A549 (cell line): ENCODE measurements at regions not wholly inside any gene's neighbourhood (a gene's known extent, or its start where the extent isn't known, plus 50 kb on each side); places are given as distances from the start of the nearest gene placed in this dataset.

Experiments used
- ATAC-seq, 2 experiments: fragments of 200-7000 bp in 1 of 2; fragments of >200 bp in 1 of 2; cut with Nextera tagmentation in 1 of 2; cut with Tn5 transposase in 1 of 2; 3 replicates each; pipeline versions ENCODE4 v1.8.0 to v1.9.1; 2018 to 2020; ENCODE audit warnings: mild to moderate bottlenecking in 1 of 2, moderate library complexity in 1 of 2
- CTCF ChIA-PET: fragments of 300-600 bp; sonication (Branson Sonifier 250); formaldehyde crosslinking; extraction: SDS; loops from one replicate; lab custom pipeline; 2021; ENCODE audit warnings: antibody characterized with exemption, inconsistent platforms; lab: Yijun Ruan, JAX
- POLR2A ChIA-PET: fragments of 350-600 bp; formaldehyde crosslinking; extraction: SDS; loops from one replicate; lab custom pipeline; 2021; ENCODE audit warnings: antibody characterized with exemption, inconsistent platforms; lab: Yijun Ruan, JAX
- DNase-seq, 2 experiments: peaks; one replicate each; pipeline versions ENCODE4 v3.0.0 to v3.0.0-alpha.2; 2011 to 2016; ENCODE audit warnings: low read depth in 1 of 2, low spot score in 1 of 2
- FAIRE-seq: peaks from 2 replicates; lab custom pipeline; 2011; peaks lifted over from hg19 to GRCh38; lab: Jason Lieb, UNC
- H3K27ac ChIP-seq, 2 experiments: fragments of >200 bp; sonication (Bioruptor Twin); formaldehyde crosslinking; 3 replicates each; pipeline ENCODE4 v1.5.1; 2016 to 2017
- H3K4me1 ChIP-seq: fragments of >200 bp; sonication (Bioruptor Twin); formaldehyde crosslinking; 3 replicates; pipeline ENCODE4 v1.6.1; 2016
- H3K4me2 ChIP-seq: fragments of >200 bp; sonication (Bioruptor Twin); formaldehyde crosslinking; 3 replicates; pipeline ENCODE4 v1.6.1; 2016
- H3K4me3 ChIP-seq: fragments of >200 bp; sonication (Bioruptor Twin); formaldehyde crosslinking; 3 replicates; pipeline ENCODE4 v1.5.1; 2016
- H3K9me3 ChIP-seq: fragments of >200 bp; sonication (Bioruptor Twin); formaldehyde crosslinking; 3 replicates; pipeline ENCODE4 v1.6.1; 2016
- CBX8 ChIP-seq: fragments of 200-600 bp; sonication (generic); IDR thresholded peaks from 2 replicates; pipeline ENCODE4 v1.6.1; 2016
- CHD4 ChIP-seq: fragments of 200-600 bp; sonication (generic); IDR thresholded peaks from 2 replicates; pipeline ENCODE4 v1.6.1; 2016; ENCODE audit warnings: antibody characterized with exemption, mild to moderate bottlenecking, borderline replicate concordance
- ESRRA ChIP-seq: fragments of 150-350 bp; IDR thresholded peaks from 2 replicates; pipeline ENCODE4 v1.6.1; 2014; ENCODE audit warnings: mild to moderate bottlenecking, low read length, borderline replicate concordance
- FOSB ChIP-seq: fragments of 250-450 bp; sonication (Bioruptor Pico); IDR thresholded peaks from 2 replicates; pipeline ENCODE4 v1.5.0; 2020; ENCODE audit warnings: mild to moderate bottlenecking, moderate library complexity
- HDAC2 ChIP-seq: fragments of 200-600 bp; sonication (generic); IDR thresholded peaks from 2 replicates; pipeline ENCODE4 v1.6.1; 2016
- HOXA7 ChIP-seq: fragments of 250-450 bp; sonication (Bioruptor Pico); IDR thresholded peaks from 2 replicates; pipeline ENCODE4 v1.5.0; 2020; ENCODE audit warnings: mild to moderate bottlenecking, moderate library complexity
- HOXB13 ChIP-seq: fragments of 250-450 bp; sonication (Bioruptor Pico); IDR thresholded peaks from 2 replicates; pipeline ENCODE4 v1.5.0; 2020; ENCODE audit warnings: low read depth, mild to moderate bottlenecking, moderate library complexity
- HOXB5 ChIP-seq: fragments of 250-450 bp; sonication (Bioruptor Pico); IDR thresholded peaks from 2 replicates; pipeline ENCODE4 v1.5.0; 2020; ENCODE audit warnings: mild to moderate bottlenecking, moderate library complexity
- JUN ChIP-seq, 2 experiments: fragments of >200 bp; sonication (Bioruptor Twin); formaldehyde crosslinking; IDR thresholded peaks; 2 replicates in 1 of 2; 3 replicates in 1 of 2; pipeline ENCODE4 v1.6.1; 2016 to 2017
- JUNB ChIP-seq: fragments of >200 bp; sonication (Bioruptor Twin); formaldehyde crosslinking; IDR thresholded peaks from 2 replicates; pipeline ENCODE4 v1.6.1; 2016
- KDM1A ChIP-seq: fragments of 200-600 bp; sonication (generic); IDR thresholded peaks from 2 replicates; pipeline ENCODE4 v1.6.1; 2016; ENCODE audit warnings: low read depth, mild to moderate bottlenecking
- KDM5A ChIP-seq: fragments of 200-600 bp; sonication (generic); IDR thresholded peaks from 2 replicates; pipeline ENCODE4 v1.6.1; 2016; ENCODE audit warnings: antibody characterized with exemption, mild to moderate bottlenecking
- MAZ ChIP-seq: fragments of 150-350 bp; IDR thresholded peaks from 2 replicates; pipeline ENCODE4 v1.6.1; 2014; ENCODE audit warnings: antibody characterized with exemption, low read depth, low read length, borderline replicate concordance
- NFE2L2 ChIP-seq: fragments of 150-350 bp; conservative IDR thresholded peaks from 2 replicates; pipeline ENCODE4 v1.6.1; 2014; ENCODE audit warnings: low read length
- NPAS2 ChIP-seq: fragments of 250-450 bp; sonication (Bioruptor Pico); IDR thresholded peaks from 2 replicates; pipeline ENCODE4 v1.8.0; 2022; ENCODE audit warnings: mild to moderate bottlenecking, moderate library complexity, borderline replicate concordance
- NR3C1 ChIP-seq: fragments of >200 bp; sonication (Bioruptor Twin); formaldehyde crosslinking; IDR thresholded peaks from 3 replicates; pipeline ENCODE4 v1.6.1; 2017
- POLR2A ChIP-seq: IDR thresholded peaks from 2 replicates; pipeline ENCODE4 v1.6.1; 2012; ENCODE audit warnings: mild to moderate bottlenecking, low read length
- RAD21 ChIP-seq, 2 experiments: fragments of >200 bp in 1 of 2; sonication (Bioruptor Twin) in 1 of 2; formaldehyde crosslinking in 1 of 2; IDR thresholded peaks in 1 of 2; conservative IDR thresholded peaks in 1 of 2; 2 replicates in 1 of 2; 3 replicates in 1 of 2; pipeline ENCODE4 v1.6.1; 2012 to 2018; ENCODE audit warnings: inconsistent platforms in 1 of 2
- RCOR1 ChIP-seq: fragments of 150-350 bp; IDR thresholded peaks from 2 replicates; pipeline ENCODE4 v1.6.1; 2014; ENCODE audit warnings: antibody characterized with exemption, low read length, low read depth
- SMC3 ChIP-seq: fragments of >200 bp; sonication (Bioruptor Twin); formaldehyde crosslinking; IDR thresholded peaks from 3 replicates; pipeline ENCODE4 v1.6.1; 2018; ENCODE audit warnings: inconsistent platforms
- TP53 ChIP-seq: fragments of 250-450 bp; sonication (Bioruptor Pico); IDR thresholded peaks from 2 replicates; pipeline ENCODE4 v1.5.0; 2021; ENCODE audit warnings: mild to moderate bottlenecking, moderate library complexity
- ZFP36 ChIP-seq: fragments of 450-650 bp; IDR thresholded peaks from 2 replicates; pipeline ENCODE4 v1.6.1; 2014; ENCODE audit warnings: borderline replicate concordance; ENCODE audit not compliant: partially characterized antibody
- ZNF302 ChIP-seq: fragments of 250-450 bp; sonication (Bioruptor Pico); IDR thresholded peaks from 2 replicates; pipeline ENCODE4 v1.9.0; 2021; ENCODE audit warnings: inconsistent platforms, mild to moderate bottlenecking, moderate library complexity
- ZSCAN20 ChIP-seq: fragments of 250-450 bp; sonication (Bioruptor Pico); IDR thresholded peaks from 2 replicates; pipeline ENCODE4 v1.8.0; 2022; ENCODE audit warnings: mild to moderate bottlenecking, moderate library complexity
- WGBS: methylation state at CpG from one replicate; pipeline ENCODE4 v1.1.6; 2017; ENCODE audit errors: missing lambda C conversion rate; 5-methylcytosine and 5-hydroxymethylcytosine counted together
- TF ChIP-seq, protein P1 (sequence below): fragments of 200-600 bp; sonication (generic); IDR thresholded peaks from 2 replicates; pipeline ENCODE4 v1.6.1; 2016; ENCODE audit warnings: antibody characterized with exemption, mild to moderate bottlenecking, moderate library complexity
- TF ChIP-seq, protein P2 (sequence below): fragments of >200 bp; sonication (Bioruptor Twin); formaldehyde crosslinking; IDR thresholded peaks from 2 replicates; pipeline ENCODE4 v1.6.1; 2016
- TF ChIP-seq, protein P3 (sequence below): fragments of 250-450 bp; sonication (Bioruptor Pico); IDR thresholded peaks from 2 replicates; pipeline ENCODE4 v1.5.0; 2020; ENCODE audit warnings: low read depth, mild to moderate bottlenecking, moderate library complexity
- TF ChIP-seq, protein P4 (sequence below): fragments of >200 bp; sonication (Bioruptor Twin); formaldehyde crosslinking; IDR thresholded peaks from 3 replicates; pipeline ENCODE4 v1.5.1; 2016
- TF ChIP-seq, protein P5 (sequence below): IDR thresholded peaks from 2 replicates; pipeline ENCODE4 v1.6.1; 2012

DNA sequence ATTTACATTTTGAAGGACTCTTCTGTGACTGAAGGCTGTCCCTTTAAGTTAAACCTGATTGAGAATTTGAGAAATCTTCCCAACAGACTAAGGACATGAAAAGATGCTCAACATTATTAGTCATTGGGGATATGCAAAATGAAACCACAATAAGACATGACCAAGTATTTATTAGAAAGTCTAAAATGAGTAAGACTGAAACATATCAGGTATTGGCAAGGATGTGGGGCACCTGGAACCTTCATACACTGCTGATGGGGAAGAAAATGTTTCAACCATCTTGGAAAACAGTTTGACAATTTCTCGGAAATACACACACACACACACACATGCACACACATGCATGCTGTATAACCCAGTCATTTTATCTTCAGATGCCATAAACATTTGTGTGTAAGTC is 132.1 kb upstream of the CDK6 start:
- POLR2A ChIA-PET, result no interaction called here
- Histone ChIP-seq H3K4me3 (no peak overlapping the region), H3K4me1 (no peaks in the 10 kb centered on the region), H3K4me2 (no peak overlapping the region), H3K27ac (no peak overlapping the region), H3K9me3 (no peaks in the 10 kb centered on the region)
- ATAC-seq (no peak), DNase-seq (no peak), FAIRE-seq (no peak)
- WGBS, result 0% methylated on average over 1 of the region's 1 CpG
- no peak for TF ChIP-seq POLR2A
- TF ChIP-seq TP53, result no peak
- TF ChIP-seq, protein P1, sequence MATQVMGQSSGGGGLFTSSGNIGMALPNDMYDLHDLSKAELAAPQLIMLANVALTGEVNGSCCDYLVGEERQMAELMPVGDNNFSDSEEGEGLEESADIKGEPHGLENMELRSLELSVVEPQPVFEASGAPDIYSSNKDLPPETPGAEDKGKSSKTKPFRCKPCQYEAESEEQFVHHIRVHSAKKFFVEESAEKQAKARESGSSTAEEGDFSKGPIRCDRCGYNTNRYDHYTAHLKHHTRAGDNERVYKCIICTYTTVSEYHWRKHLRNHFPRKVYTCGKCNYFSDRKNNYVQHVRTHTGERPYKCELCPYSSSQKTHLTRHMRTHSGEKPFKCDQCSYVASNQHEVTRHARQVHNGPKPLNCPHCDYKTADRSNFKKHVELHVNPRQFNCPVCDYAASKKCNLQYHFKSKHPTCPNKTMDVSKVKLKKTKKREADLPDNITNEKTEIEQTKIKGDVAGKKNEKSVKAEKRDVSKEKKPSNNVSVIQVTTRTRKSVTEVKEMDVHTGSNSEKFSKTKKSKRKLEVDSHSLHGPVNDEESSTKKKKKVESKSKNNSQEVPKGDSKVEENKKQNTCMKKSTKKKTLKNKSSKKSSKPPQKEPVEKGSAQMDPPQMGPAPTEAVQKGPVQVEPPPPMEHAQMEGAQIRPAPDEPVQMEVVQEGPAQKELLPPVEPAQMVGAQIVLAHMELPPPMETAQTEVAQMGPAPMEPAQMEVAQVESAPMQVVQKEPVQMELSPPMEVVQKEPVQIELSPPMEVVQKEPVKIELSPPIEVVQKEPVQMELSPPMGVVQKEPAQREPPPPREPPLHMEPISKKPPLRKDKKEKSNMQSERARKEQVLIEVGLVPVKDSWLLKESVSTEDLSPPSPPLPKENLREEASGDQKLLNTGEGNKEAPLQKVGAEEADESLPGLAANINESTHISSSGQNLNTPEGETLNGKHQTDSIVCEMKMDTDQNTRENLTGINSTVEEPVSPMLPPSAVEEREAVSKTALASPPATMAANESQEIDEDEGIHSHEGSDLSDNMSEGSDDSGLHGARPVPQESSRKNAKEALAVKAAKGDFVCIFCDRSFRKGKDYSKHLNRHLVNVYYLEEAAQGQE, result no peak
- TF ChIP-seq NFE2L2, result no peak
- no peak for TF ChIP-seq FOSB (CRISPR knock-in tag)
- TF ChIP-seq CHD4, result no peak
- no peak for TF ChIP-seq HOXA7 (CRISPR knock-in tag)
- no peak for TF ChIP-seq ZFP36
- no peak for TF ChIP-seq RCOR1
- TF ChIP-seq NPAS2 (CRISPR knock-in tag), result no peak
- TF ChIP-seq, protein P2, sequence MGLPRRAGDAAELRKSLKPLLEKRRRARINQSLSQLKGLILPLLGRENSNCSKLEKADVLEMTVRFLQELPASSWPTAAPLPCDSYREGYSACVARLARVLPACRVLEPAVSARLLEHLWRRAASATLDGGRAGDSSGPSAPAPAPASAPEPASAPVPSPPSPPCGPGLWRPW, result no peak
- no peak for TF ChIP-seq HDAC2
- TF ChIP-seq KDM1A, result no peak
- no peak for TF ChIP-seq CBX8
- TF ChIP-seq, protein P3, sequence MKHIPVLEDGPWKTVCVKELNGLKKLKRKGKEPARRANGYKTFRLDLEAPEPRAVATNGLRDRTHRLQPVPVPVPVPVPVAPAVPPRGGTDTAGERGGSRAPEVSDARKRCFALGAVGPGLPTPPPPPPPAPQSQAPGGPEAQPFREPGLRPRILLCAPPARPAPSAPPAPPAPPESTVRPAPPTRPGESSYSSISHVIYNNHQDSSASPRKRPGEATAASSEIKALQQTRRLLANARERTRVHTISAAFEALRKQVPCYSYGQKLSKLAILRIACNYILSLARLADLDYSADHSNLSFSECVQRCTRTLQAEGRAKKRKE (CRISPR knock-in tag), result no peak
- TF ChIP-seq SMC3, result no peak
- no peak for TF ChIP-seq MAZ
- no peak for TF ChIP-seq ZNF302 (CRISPR knock-in tag)
- TF ChIP-seq NR3C1, result no peak
- TF ChIP-seq RAD21 (conservative IDR thresholded peaks at IDR 0.05 in 1 of 2, IDR thresholded peaks at IDR 0.05 in 1 of 2), result no peak
- CTCF ChIA-PET, result no interaction called here

DNA sequence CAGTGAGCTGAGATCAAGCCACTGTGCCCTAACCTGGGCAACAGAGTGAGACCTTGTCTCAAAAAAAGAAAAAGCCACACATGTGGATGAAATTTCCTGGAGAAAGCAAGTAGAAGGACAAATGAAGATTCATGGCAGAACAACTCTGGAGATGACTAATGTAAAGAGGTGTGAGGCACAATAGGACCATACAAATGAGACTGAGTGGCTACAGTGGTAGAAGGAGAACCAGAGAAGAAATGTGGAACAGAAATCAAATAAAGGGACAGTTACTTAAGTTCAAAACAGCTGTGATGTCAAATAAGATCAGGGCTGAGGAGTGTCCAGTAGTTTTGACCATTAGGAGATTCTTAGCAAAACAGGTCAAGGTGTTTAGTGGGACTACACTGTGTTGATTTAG is 130.9 kb upstream of the CDK6 start:
- H3K4me2 ChIP-seq, result no peak overlapping the region
- FAIRE-seq (no peak), DNase-seq (no peak), ATAC-seq (no peak)
- ChIA-PET POLR2A (no interaction called here), CTCF (no interaction called here)
- TF ChIP-seq, protein P4, sequence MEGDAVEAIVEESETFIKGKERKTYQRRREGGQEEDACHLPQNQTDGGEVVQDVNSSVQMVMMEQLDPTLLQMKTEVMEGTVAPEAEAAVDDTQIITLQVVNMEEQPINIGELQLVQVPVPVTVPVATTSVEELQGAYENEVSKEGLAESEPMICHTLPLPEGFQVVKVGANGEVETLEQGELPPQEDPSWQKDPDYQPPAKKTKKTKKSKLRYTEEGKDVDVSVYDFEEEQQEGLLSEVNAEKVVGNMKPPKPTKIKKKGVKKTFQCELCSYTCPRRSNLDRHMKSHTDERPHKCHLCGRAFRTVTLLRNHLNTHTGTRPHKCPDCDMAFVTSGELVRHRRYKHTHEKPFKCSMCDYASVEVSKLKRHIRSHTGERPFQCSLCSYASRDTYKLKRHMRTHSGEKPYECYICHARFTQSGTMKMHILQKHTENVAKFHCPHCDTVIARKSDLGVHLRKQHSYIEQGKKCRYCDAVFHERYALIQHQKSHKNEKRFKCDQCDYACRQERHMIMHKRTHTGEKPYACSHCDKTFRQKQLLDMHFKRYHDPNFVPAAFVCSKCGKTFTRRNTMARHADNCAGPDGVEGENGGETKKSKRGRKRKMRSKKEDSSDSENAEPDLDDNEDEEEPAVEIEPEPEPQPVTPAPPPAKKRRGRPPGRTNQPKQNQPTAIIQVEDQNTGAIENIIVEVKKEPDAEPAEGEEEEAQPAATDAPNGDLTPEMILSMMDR, result no peak
- TF ChIP-seq ESRRA (no peak), HOXB13 (CRISPR knock-in tag) (no peak), RAD21 (conservative IDR thresholded peaks at IDR 0.05 in 1 of 2, IDR thresholded peaks at IDR 0.05 in 1 of 2) (no peak), ZSCAN20 (CRISPR knock-in tag) (no peak), JUN (IDR thresholded peaks at IDR 0.05) (no peak), MAZ (no peak), JUNB (no peak), KDM5A (no peak), HOXB5 (no peak), SMC3 (no peak), NR3C1 (no peak), ZNF302 (CRISPR knock-in tag) (no peak)
- TF ChIP-seq, protein P5, sequence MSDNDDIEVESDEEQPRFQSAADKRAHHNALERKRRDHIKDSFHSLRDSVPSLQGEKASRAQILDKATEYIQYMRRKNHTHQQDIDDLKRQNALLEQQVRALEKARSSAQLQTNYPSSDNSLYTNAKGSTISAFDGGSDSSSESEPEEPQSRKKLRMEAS, result no peak
- no peak overlapping the region for H3K4me3 ChIP-seq
- H3K4me1 ChIP-seq, result no peaks in the 10 kb centered on the region
- no peaks in the 10 kb centered on the region for H3K9me3 ChIP-seq
- no peak overlapping the region for H3K27ac ChIP-seq
